WTC11 (cell line): ENCODE measurements at regions not wholly inside any gene's neighbourhood (a gene's known extent, or its start where the extent isn't known, plus 50 kb on each side); places are given as distances from the start of the nearest gene placed in this dataset.

ENCODE experiments used
- ATAC-seq: fragments of 200-7000 bp; cut with Tn5 transposase; 2 replicates; pipeline ENCODE4 v1.10.0; 2021; ENCODE audit warnings: mild to moderate bottlenecking, moderate library complexity
- CTCF ChIA-PET: fragments of 300-600 bp; sonication (Branson Sonifier 250); formaldehyde crosslinking; loops from one replicate; lab custom pipeline; 2021; ENCODE audit warnings: antibody characterized with exemption; lab: Charles Lee
- POLR2A ChIA-PET: fragments of 350-600 bp; sonication (Branson Sonifier 250); formaldehyde crosslinking; loops from one replicate; lab custom pipeline; 2021; ENCODE audit warnings: antibody characterized with exemption; lab: Charles Lee
- DNase-seq: peaks from one replicate; pipeline ENCODE4 v3.0.0; 2021; ENCODE audit warnings: low spot score
- H3K27ac Mint-ChIP-seq: 2 replicates; pipeline ENCODE4 v1.8.0; 2021; ENCODE audit warnings: mixed read lengths
- H3K27me3 Mint-ChIP-seq: 2 replicates; pipeline ENCODE4 v1.8.0; 2021; ENCODE audit warnings: low read depth, mild to moderate bottlenecking, moderate library complexity, mixed read lengths
- H3K36me3 Mint-ChIP-seq: 2 replicates; pipeline ENCODE4 v1.8.0; 2021; ENCODE audit warnings: mixed read lengths
- H3K4me1 Mint-ChIP-seq: 2 replicates; pipeline ENCODE4 v1.8.0; 2022; ENCODE audit warnings: mixed read lengths
- H3K4me3 Mint-ChIP-seq: 2 replicates; pipeline ENCODE4 v1.8.0; 2021; ENCODE audit warnings: mild to moderate bottlenecking, moderate library complexity, mixed read lengths
- H3K9me3 Mint-ChIP-seq: 2 replicates; pipeline ENCODE4 v1.8.0; 2021; ENCODE audit warnings: mixed read lengths
- GTF2I ChIP-seq: fragments of 250-450 bp; sonication (Bioruptor Pico); conservative IDR thresholded peaks from 2 replicates; pipeline ENCODE4 v1.4.0; 2021; ENCODE audit warnings: mild to moderate bottlenecking
- KAT7 ChIP-seq: sonication (generic); formaldehyde crosslinking; IDR thresholded peaks from 2 replicates; pipeline ENCODE4 v1.8.1; 2023; ENCODE audit warnings: missing genetic modification reagents, mild to moderate bottlenecking, borderline replicate concordance
- MXD4 ChIP-seq: fragments of 250-450 bp; sonication (Bioruptor Pico); IDR thresholded peaks from 2 replicates; pipeline ENCODE4 v1.8.0; 2021; ENCODE audit warnings: mild to moderate bottlenecking, moderate library complexity, borderline replicate concordance
- MYBL2 ChIP-seq: sonication (generic); formaldehyde crosslinking; IDR thresholded peaks from 2 replicates; pipeline ENCODE4 v1.8.1; 2023; ENCODE audit warnings: mild to moderate bottlenecking, moderate library complexity, missing genetic modification reagents
- OVOL2 ChIP-seq: fragments of 250-450 bp; sonication (Bioruptor Pico); IDR thresholded peaks from 2 replicates; pipeline ENCODE4 v1.9.0; 2021; ENCODE audit warnings: mild to moderate bottlenecking, borderline replicate concordance
- SMAD4 ChIP-seq: sonication (generic); formaldehyde crosslinking; IDR thresholded peaks from 2 replicates; pipeline ENCODE4 v1.8.0; 2022; ENCODE audit warnings: mild to moderate bottlenecking, missing genetic modification reagents
- TEAD4 ChIP-seq: sonication (generic); formaldehyde crosslinking; IDR thresholded peaks from 2 replicates; pipeline ENCODE4 v1.8.0; 2022; ENCODE audit warnings: mild to moderate bottlenecking, missing genetic modification reagents
- ZBTB21 ChIP-seq: sonication (generic); formaldehyde crosslinking; IDR thresholded peaks from 2 replicates; pipeline ENCODE4 v1.8.1; 2023; ENCODE audit warnings: mild to moderate bottlenecking, missing genetic modification reagents, borderline replicate concordance
- ZNF263 ChIP-seq: sonication (generic); formaldehyde crosslinking; IDR thresholded peaks from 2 replicates; pipeline ENCODE4 v1.8.1; 2022; ENCODE audit warnings: low read depth, mild to moderate bottlenecking, moderate library complexity, missing genetic modification reagents
- TF ChIP-seq, protein P1 (sequence below): sonication (generic); formaldehyde crosslinking; IDR thresholded peaks from 2 replicates; pipeline ENCODE4 v1.8.1; 2023; ENCODE audit warnings: mild to moderate bottlenecking, moderate library complexity, missing genetic modification reagents
- TF ChIP-seq, protein P2 (sequence below): sonication (generic); formaldehyde crosslinking; IDR thresholded peaks from 2 replicates; pipeline ENCODE4 v1.8.0; 2022; ENCODE audit warnings: mild to moderate bottlenecking, missing genetic modification reagents
- TF ChIP-seq, protein P3 (sequence below): sonication (generic); formaldehyde crosslinking; conservative IDR thresholded peaks from 2 replicates; pipeline ENCODE4 v1.8.1; 2022; ENCODE audit warnings: mild to moderate bottlenecking, missing genetic modification reagents
- TF ChIP-seq, protein P4 (sequence below): fragments of 250-450 bp; sonication (Bioruptor Pico); conservative IDR thresholded peaks from 2 replicates; pipeline ENCODE4 v1.9.0; 2021; ENCODE audit warnings: mild to moderate bottlenecking
- TF ChIP-seq, protein P5 (sequence below): sonication (generic); formaldehyde crosslinking; IDR thresholded peaks from 2 replicates; pipeline ENCODE4 v1.8.1; 2023; ENCODE audit warnings: mild to moderate bottlenecking, missing genetic modification reagents, borderline replicate concordance
- TF ChIP-seq, protein P6 (sequence below): sonication (generic); formaldehyde crosslinking; IDR thresholded peaks from 2 replicates; pipeline ENCODE4 v1.8.0; 2023; ENCODE audit warnings: mild to moderate bottlenecking, missing genetic modification reagents

DNA sequence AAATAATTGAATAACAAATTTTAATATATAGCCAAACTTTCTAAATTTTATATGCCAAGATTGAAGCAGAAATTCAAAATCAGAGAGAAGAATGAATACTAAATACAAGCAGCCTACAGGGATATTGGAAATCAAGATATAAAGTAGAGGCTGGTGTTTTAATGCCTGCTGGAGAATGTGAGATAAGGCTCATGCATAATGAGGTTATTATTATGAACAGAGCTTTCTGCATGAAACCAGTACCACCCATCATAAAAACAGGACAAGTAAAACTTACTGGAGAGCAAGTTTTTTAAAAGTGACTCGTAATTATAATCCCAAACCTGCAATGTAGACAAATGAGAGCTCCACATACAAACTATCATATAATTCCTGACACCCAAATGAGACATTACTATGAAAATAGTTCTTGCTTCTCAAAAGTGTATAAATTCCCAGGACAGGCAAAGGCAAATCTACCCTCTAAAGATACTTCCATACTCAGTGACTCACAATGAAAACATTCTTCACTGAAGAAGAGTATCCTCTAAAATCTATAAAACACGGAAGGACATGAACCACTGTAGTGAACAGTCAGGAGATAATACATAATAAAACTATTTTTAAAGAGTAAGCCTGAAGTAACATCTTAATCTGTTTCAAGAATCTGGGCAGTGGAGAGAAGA is 532.0 kb upstream of the GRAMD2B start:
- ChIA-PET POLR2A (no interaction called here), CTCF (no interaction called here)
- TF ChIP-seq, protein P1, sequence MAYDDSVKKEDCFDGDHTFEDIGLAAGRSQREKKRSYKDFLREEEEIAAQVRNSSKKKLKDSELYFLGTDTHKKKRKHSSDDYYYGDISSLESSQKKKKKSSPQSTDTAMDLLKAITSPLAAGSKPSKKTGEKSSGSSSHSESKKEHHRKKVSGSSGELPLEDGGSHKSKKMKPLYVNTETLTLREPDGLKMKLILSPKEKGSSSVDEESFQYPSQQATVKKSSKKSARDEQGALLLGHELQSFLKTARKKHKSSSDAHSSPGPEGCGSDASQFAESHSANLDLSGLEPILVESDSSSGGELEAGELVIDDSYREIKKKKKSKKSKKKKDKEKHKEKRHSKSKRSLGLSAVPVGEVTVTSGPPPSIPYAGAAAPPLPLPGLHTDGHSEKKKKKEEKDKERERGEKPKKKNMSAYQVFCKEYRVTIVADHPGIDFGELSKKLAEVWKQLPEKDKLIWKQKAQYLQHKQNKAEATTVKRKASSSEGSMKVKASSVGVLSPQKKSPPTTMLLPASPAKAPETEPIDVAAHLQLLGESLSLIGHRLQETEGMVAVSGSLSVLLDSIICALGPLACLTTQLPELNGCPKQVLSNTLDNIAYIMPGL (CRISPR knock-in tag): no peak
- TF ChIP-seq MYBL2 (CRISPR knock-in tag): no peak
- TF ChIP-seq, protein P2, sequence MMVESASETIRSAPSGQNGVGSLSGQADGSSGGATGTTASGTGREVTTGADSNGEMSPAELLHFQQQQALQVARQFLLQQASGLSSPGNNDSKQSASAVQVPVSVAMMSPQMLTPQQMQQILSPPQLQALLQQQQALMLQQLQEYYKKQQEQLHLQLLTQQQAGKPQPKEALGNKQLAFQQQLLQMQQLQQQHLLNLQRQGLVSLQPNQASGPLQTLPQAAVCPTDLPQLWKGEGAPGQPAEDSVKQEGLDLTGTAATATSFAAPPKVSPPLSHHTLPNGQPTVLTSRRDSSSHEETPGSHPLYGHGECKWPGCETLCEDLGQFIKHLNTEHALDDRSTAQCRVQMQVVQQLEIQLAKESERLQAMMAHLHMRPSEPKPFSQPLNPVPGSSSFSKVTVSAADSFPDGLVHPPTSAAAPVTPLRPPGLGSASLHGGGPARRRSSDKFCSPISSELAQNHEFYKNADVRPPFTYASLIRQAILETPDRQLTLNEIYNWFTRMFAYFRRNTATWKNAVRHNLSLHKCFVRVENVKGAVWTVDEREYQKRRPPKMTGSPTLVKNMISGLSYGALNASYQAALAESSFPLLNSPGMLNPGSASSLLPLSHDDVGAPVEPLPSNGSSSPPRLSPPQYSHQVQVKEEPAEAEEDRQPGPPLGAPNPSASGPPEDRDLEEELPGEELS (CRISPR knock-in tag): no peak
- TF ChIP-seq, protein P3, sequence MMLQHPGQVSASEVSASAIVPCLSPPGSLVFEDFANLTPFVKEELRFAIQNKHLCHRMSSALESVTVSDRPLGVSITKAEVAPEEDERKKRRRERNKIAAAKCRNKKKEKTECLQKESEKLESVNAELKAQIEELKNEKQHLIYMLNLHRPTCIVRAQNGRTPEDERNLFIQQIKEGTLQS (CRISPR knock-in tag): no peak
- no peak for TF ChIP-seq GTF2I (CRISPR knock-in tag)
- TF ChIP-seq, protein P4, sequence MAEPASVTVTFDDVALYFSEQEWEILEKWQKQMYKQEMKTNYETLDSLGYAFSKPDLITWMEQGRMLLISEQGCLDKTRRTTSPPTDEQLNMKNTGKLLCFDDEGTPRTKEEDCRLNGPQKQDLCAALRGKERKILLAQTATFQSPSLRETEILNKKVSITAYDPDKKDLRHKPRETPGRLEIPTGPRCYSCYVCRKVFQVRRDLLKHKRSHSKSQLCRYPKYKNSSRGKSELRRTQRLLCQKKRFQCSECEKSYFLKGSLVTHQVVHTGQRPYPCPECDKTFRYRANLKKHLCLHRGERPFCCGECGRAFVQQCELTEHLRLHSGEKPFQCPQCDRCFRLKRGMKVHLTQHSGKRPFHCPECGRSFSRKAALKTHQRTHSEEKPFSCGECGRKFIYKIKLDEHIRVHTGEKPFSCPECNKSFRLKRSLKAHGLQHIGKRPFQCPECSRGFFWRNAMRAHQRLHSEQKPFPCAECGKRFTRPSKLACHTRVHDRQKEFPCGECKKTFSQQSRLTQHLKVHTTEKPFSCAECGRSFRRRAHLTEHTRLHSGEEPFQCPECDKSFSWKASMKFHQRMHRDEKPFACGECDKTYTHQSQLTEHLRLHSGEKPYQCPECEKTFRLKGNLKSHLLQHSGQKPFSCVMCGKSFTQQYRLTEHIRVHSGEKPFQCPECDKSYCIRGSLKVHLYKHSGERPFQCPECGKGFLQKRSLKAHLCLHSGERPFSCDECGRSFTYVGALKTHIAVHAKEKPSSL (CRISPR knock-in tag): no peak
- TF ChIP-seq KAT7: no peak
- TF ChIP-seq, protein P5, sequence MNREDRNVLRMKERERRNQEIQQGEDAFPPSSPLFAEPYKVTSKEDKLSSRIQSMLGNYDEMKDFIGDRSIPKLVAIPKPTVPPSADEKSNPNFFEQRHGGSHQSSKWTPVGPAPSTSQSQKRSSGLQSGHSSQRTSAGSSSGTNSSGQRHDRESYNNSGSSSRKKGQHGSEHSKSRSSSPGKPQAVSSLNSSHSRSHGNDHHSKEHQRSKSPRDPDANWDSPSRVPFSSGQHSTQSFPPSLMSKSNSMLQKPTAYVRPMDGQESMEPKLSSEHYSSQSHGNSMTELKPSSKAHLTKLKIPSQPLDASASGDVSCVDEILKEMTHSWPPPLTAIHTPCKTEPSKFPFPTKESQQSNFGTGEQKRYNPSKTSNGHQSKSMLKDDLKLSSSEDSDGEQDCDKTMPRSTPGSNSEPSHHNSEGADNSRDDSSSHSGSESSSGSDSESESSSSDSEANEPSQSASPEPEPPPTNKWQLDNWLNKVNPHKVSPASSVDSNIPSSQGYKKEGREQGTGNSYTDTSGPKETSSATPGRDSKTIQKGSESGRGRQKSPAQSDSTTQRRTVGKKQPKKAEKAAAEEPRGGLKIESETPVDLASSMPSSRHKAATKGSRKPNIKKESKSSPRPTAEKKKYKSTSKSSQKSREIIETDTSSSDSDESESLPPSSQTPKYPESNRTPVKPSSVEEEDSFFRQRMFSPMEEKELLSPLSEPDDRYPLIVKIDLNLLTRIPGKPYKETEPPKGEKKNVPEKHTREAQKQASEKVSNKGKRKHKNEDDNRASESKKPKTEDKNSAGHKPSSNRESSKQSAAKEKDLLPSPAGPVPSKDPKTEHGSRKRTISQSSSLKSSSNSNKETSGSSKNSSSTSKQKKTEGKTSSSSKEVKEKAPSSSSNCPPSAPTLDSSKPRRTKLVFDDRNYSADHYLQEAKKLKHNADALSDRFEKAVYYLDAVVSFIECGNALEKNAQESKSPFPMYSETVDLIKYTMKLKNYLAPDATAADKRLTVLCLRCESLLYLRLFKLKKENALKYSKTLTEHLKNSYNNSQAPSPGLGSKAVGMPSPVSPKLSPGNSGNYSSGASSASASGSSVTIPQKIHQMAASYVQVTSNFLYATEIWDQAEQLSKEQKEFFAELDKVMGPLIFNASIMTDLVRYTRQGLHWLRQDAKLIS: no peak
- no peak for TF ChIP-seq ZBTB21 (CRISPR knock-in tag)
- no peak for TF ChIP-seq MXD4 (CRISPR knock-in tag)
- no peak for TF ChIP-seq ZNF263
- no peak for TF ChIP-seq OVOL2 (CRISPR knock-in tag)
- Mint-ChIP-seq H3K9me3 (no peaks in the 10 kb centered on the region; the same call in 1 of the 2 replicates), H3K27me3 (no peaks in the 10 kb centered on the region), H3K27ac (no peak overlapping the region), H3K4me1 (no peaks in the 10 kb centered on the region), H3K36me3 (no peaks in the 10 kb centered on the region), H3K4me3 (no peak overlapping the region)
- DNase-seq (no peak), ATAC-seq (no peak)

DNA sequence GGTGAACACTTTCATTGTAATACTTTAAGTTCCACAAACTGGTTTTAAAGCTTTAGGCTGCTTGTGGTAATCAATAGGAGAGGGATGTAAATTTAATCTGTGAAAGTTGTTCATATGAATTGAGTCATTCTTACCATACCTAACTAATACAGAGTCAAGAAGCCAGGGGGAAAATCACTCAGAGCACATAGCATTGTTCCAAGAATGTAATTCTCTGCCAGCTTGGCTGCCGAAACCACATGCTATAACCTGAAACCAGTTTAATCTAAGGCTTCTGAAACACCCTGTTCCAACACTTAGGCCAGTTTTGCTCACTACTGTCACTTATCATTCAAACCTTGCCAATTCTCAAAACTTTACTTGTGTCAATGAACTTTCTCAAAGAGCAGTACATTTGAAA is 528.8 kb upstream of the GRAMD2B start:
- no peaks in the 10 kb centered on the region; the same call in 1 of the 2 replicates for H3K9me3 Mint-ChIP-seq
- ChIA-PET POLR2A (no interaction called here), CTCF (no interaction called here)
- peaks cover 9% of the 10 kb centered on the region for H3K4me1 Mint-ChIP-seq
- DNase-seq: no peak
- H3K27ac Mint-ChIP-seq: no peak overlapping the region
- ATAC-seq: no peak
- H3K27me3 Mint-ChIP-seq: no peaks in the 10 kb centered on the region
- no peak overlapping the region for H3K4me3 Mint-ChIP-seq
- H3K36me3 Mint-ChIP-seq: no peaks in the 10 kb centered on the region
- TF ChIP-seq SMAD4 (CRISPR knock-in tag) (no peak), TEAD4 (CRISPR knock-in tag) (no peak)
- TF ChIP-seq, protein P6, sequence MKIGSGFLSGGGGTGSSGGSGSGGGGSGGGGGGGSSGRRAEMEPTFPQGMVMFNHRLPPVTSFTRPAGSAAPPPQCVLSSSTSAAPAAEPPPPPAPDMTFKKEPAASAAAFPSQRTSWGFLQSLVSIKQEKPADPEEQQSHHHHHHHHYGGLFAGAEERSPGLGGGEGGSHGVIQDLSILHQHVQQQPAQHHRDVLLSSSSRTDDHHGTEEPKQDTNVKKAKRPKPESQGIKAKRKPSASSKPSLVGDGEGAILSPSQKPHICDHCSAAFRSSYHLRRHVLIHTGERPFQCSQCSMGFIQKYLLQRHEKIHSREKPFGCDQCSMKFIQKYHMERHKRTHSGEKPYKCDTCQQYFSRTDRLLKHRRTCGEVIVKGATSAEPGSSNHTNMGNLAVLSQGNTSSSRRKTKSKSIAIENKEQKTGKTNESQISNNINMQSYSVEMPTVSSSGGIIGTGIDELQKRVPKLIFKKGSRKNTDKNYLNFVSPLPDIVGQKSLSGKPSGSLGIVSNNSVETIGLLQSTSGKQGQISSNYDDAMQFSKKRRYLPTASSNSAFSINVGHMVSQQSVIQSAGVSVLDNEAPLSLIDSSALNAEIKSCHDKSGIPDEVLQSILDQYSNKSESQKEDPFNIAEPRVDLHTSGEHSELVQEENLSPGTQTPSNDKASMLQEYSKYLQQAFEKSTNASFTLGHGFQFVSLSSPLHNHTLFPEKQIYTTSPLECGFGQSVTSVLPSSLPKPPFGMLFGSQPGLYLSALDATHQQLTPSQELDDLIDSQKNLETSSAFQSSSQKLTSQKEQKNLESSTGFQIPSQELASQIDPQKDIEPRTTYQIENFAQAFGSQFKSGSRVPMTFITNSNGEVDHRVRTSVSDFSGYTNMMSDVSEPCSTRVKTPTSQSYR (CRISPR knock-in tag): no peak
- TF ChIP-seq, protein P5: no peak
